Natural killer cell treated with Interleukin-12 subunit alpha and Interleukin-12 subunit beta and Interleukin-15 and Interleukin-18, amount 100 ng/mL, for 72 hours (primary cell): ENCODE measurements at regions not wholly inside any gene's neighbourhood (a gene's known extent, or its start where the extent isn't known, plus 50 kb on each side); places are given as distances from the start of the nearest gene placed in this dataset.

Experiments
- ATAC-seq, 2 donors: fragments of 150-1000 bp; cut with Tn5 transposase in 1 of 2; sonication (Bioruptor Pico), chemical (Tn5 transposase) in 1 of 2; 2 replicates each; pipeline ENCODE4 v1.10.0; 2021
- DNase-seq: peaks from one replicate; pipeline ENCODE4 v3.0.0; 2022; ENCODE audit warnings: low spot score
- H3K27ac Mint-ChIP-seq, 2 donors: 1 replicate in 1 of 2; 2 replicates in 1 of 2; pipeline ENCODE4 v1.8.0; 2022; ENCODE audit warnings: mixed read lengths in 2 of 2, mild to moderate bottlenecking in 1 of 2, moderate library complexity in 1 of 2
- H3K27me3 Mint-ChIP-seq, 2 donors: 1 replicate in 1 of 2; 2 replicates in 1 of 2; pipeline ENCODE4 v1.8.0; 2022; ENCODE audit warnings: mixed read lengths in 2 of 2
- H3K36me3 Mint-ChIP-seq: one replicate; pipeline ENCODE4 v1.8.0; 2022; ENCODE audit warnings: mixed read lengths
- H3K4me1 Mint-ChIP-seq, 2 donors: 1 replicate in 1 of 2; 2 replicates in 1 of 2; pipeline ENCODE4 v1.8.0; 2022; ENCODE audit warnings: low read depth in 2 of 2, mixed read lengths in 2 of 2, mild to moderate bottlenecking in 1 of 2
- H3K4me3 Mint-ChIP-seq: one replicate; pipeline ENCODE4 v1.8.0; 2022; ENCODE audit warnings: mixed read lengths
- H3K9me3 Mint-ChIP-seq: 2 replicates; pipeline ENCODE4 v1.8.0; 2022; ENCODE audit warnings: mixed read lengths

- Mint-ChIP-seq H3K4me1 (no peaks in the 10 kb centered on the region), H3K27me3 (peaks cover 8 to 28% of the 10 kb centered on the region in 2 donors), H3K27ac (no peak overlapping the region), H3K4me3 (no peak overlapping the region), H3K36me3 (no peaks in the 10 kb centered on the region), H3K9me3 (no peaks in the 10 kb centered on the region)
- no peak for ATAC-seq
- no peak for DNase-seq
These were observed 75.0 kb upstream of the HECTD2 start for GRCh38 chr10:91335147-91335546.

DNA sequence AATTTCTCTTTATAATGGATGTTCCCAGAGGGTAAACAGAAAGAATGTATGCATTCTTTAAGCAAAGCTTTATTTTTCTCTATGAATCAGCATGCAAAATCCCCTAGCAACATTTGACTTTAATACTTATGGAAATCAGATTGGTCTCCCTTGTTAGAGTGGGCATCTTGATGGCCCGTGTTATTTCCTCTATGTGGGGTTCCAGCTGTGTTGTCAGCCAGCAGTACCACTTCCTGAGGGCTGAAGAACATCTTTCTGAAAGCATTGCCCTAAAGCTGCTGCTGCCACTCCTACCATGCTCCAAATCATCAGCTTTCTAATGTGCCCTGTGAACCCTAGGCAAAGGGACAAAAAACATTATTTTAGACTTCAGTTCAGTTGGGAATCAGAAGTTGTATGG is 70.4 kb upstream of the HECTD2 start:
- DNase-seq, result no peak
- no peaks in the 10 kb centered on the region for H3K4me1 Mint-ChIP-seq
- peaks cover 8 to 21% of the 10 kb centered on the region in 2 donors for H3K27me3 Mint-ChIP-seq
- H3K4me3 Mint-ChIP-seq, result no peak overlapping the region
- no peaks in the 10 kb centered on the region for H3K36me3 Mint-ChIP-seq
- no peak for ATAC-seq
- H3K27ac Mint-ChIP-seq, result no peak overlapping the region
- no peaks in the 10 kb centered on the region for H3K9me3 Mint-ChIP-seq

GRCh38 chr10:91340613-91341362 is 69.4 kb upstream of the HECTD2 start:
- Mint-ChIP-seq H3K36me3 (no peaks in the 10 kb centered on the region), H3K9me3 (no peaks in the 10 kb centered on the region), H3K27me3 (peaks cover 4 to 16% of the 10 kb centered on the region in 2 donors), H3K4me1 (no peaks in the 10 kb centered on the region), H3K4me3 (no peak overlapping the region), H3K27ac (no peak overlapping the region)
- ATAC-seq (no peak), DNase-seq (no peak)

DNA sequence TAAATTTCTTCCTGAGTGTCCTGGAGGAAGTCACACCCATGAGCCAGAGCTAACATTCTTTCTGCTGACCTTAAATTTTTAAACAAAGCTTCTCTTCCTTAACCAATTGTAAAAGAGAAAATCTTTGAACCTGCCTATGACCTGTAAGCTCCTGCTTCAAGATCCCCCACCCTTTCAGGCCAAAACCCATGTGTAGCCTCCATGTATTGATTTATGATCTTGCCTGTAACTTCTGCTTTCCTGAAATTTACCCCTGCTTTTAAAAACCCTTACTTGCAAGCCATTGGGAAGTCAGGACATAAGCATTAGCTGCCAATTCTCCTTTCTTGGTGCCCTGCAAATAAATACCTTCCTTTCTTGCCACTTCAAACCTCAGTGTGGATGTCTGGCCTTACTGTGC is 68.5 kb upstream of the HECTD2 start:
- Mint-ChIP-seq H3K36me3 (no peaks in the 10 kb centered on the region), H3K4me3 (no peak overlapping the region), H3K27ac (no peak overlapping the region), H3K27me3 (peaks cover 4 to 16% of the 10 kb centered on the region in 2 donors), H3K4me1 (no peaks in the 10 kb centered on the region), H3K9me3 (no peaks in the 10 kb centered on the region)
- DNase-seq (no peak), ATAC-seq (no peak)

GRCh38 chr10:91343010-91343409 is 67.1 kb upstream of the HECTD2 start:
- H3K36me3 Mint-ChIP-seq, result no peaks in the 10 kb centered on the region
- DNase-seq (no peak), ATAC-seq (no peak)
- no peaks in the 10 kb centered on the region for H3K4me1 Mint-ChIP-seq
- peaks cover 4 to 16% of the 10 kb centered on the region in 2 donors for H3K27me3 Mint-ChIP-seq
- H3K27ac Mint-ChIP-seq, result no peak overlapping the region
- H3K9me3 Mint-ChIP-seq, result no peaks in the 10 kb centered on the region
- H3K4me3 Mint-ChIP-seq, result no peak overlapping the region

DNA sequence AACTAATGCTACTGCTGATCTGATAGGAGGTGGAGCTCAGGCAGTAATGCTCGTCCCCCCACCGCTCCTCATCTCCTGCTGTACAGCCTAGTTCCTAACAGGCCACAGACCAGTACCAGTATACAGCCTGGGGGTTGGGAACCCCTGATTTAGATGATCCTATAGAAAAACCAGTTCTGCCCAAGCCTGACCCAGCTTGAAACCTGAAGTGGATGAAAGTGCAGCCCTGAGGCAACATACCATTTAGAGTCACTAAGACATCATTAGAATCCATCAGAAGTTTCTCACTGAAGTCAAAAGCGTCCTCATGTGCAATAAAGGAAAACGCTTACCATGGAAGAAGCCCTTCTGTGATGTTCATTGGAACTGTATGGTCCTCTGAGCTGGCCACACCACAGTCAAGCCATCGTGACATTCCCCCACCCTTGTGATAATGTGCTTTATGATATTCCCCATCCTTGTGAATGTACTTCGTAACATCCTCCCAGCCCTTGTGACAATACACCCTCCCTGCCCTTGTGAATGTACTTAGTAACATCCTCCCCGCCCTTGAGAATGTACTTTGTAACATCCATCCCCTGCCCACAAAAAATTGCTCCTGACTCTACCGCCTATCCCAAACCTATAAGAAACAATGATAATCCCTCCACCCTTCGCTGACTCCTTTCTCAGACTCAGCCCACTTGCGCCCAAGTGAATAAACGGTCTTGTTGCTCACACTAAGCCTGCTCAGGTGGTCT is 65.9 kb upstream of the HECTD2 start:
- no peak overlapping the region for H3K4me3 Mint-ChIP-seq
- H3K27me3 Mint-ChIP-seq, result peaks cover 7% of the 10 kb centered on the region in 2 donors
- DNase-seq (no peak), ATAC-seq (no peak)
- H3K4me1 Mint-ChIP-seq, result no peaks in the 10 kb centered on the region
- no peaks in the 10 kb centered on the region for H3K36me3 Mint-ChIP-seq
- H3K27ac Mint-ChIP-seq, result no peak overlapping the region
- H3K9me3 Mint-ChIP-seq, result no peaks in the 10 kb centered on the region

DNA sequence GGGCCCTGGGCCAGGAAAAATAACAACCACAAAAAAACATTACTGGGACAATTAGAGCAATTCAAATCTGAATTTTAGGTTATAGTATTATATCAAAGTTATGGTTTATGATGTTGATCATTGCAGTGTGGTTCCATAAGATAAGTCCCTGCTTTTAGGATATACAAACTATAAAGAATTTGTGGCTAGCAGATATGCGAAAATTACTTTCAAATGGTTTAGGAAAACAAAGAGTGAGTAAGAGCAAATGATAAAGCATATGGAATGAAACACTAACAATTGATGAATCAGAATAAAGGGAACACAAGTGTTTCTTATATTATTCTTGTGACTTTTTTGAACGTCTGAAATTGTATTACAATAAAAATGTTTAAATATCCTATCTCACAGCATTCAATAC is 64.4 kb upstream of the HECTD2 start:
- ATAC-seq, result no peak
- peaks cover 7% of the 10 kb centered on the region in 2 donors for H3K27me3 Mint-ChIP-seq
- H3K4me3 Mint-ChIP-seq, result no peak overlapping the region
- no peaks in the 10 kb centered on the region for H3K36me3 Mint-ChIP-seq
- no peak overlapping the region for H3K27ac Mint-ChIP-seq
- no peaks in the 10 kb centered on the region for H3K9me3 Mint-ChIP-seq
- H3K4me1 Mint-ChIP-seq, result no peaks in the 10 kb centered on the region
- DNase-seq, result no peak

GRCh38 chr10:91347529-91347928 is 62.6 kb upstream of the HECTD2 start:
- DNase-seq (no peak), ATAC-seq (no peak)
- Mint-ChIP-seq H3K9me3 (no peaks in the 10 kb centered on the region), H3K4me1 (no peaks in the 10 kb centered on the region), H3K4me3 (no peak overlapping the region), H3K36me3 (no peaks in the 10 kb centered on the region), H3K27ac (no peak overlapping the region), H3K27me3 (peaks cover 5 to 9% of the 10 kb centered on the region in 2 donors)

DNA sequence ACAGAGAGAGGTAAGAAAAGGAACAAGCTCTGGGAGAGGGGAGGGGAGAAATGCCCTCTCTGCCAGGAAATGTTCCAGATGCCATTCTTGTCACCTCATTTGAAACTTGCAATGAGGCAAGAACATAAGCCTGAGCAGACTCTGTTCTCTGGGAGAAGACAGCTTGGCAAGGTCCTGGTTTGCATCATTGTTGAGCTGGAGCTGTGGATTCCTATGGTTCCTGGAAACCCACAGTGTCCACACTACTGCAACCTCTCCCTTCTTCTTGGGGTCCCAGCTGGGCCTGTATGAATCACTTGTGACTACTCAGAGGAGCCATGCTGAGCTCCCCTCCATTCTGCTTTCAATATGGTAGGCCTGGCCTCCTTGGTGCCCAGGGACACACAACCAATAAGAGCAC is 60.8 kb upstream of the HECTD2 start:
- peaks cover 6 to 22% of the 10 kb centered on the region in 2 donors for H3K27me3 Mint-ChIP-seq
- ATAC-seq (no peak), DNase-seq (no peak)
- H3K27ac Mint-ChIP-seq, result no peak overlapping the region
- H3K4me3 Mint-ChIP-seq, result no peak overlapping the region
- H3K36me3 Mint-ChIP-seq, result no peaks in the 10 kb centered on the region
- no peaks in the 10 kb centered on the region for H3K9me3 Mint-ChIP-seq
- H3K4me1 Mint-ChIP-seq, result no peaks in the 10 kb centered on the region

DNA sequence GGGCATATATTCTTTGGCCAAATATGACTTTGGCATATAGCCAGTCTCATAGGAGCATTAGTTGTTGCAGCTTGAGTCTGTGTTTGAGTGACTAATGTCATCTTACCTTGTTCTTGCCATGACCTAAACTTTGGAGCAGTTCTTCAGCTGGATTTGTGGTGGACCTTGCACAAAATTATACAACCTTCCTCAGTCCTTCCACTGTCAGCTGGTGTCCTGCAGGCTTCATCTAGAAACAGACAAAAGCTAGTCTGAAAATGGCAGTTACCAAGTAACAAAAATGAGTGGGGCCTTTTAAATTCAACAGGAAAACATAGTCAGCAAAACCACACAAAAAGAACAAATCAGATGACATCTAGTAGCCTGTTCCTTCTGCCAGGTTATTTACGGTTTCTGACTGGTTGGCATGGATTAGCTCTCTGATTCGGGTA is 59.5 kb upstream of the HECTD2 start:
- DNase-seq (no peak), ATAC-seq (no peak)
- Mint-ChIP-seq H3K36me3 (no peaks in the 10 kb centered on the region), H3K4me1 (no peaks in the 10 kb centered on the region), H3K9me3 (no peaks in the 10 kb centered on the region), H3K4me3 (no peak overlapping the region), H3K27me3 (peaks cover 6 to 34% of the 10 kb centered on the region in 2 donors), H3K27ac (no peak overlapping the region)

DNA sequence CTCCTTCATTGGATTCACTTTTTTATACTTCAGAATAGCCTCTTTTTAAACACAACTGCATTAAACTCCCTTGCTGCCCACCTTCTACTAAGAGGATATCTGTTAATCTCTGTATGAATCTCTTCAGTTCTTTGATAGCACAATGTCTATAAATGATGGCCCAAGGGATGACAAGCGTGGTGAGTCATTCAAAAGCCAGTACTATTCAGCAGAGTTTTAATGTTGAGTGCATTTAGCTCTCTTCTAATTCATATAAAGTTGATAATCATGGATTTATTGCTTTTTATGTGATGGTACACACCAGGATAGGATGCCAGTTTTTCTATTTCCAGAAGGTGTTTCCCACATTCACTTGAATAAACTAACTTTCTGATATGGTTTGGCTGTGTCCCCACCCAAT is 57.4 kb upstream of the HECTD2 start:
- no peaks in the 10 kb centered on the region for H3K4me1 Mint-ChIP-seq

DNA sequence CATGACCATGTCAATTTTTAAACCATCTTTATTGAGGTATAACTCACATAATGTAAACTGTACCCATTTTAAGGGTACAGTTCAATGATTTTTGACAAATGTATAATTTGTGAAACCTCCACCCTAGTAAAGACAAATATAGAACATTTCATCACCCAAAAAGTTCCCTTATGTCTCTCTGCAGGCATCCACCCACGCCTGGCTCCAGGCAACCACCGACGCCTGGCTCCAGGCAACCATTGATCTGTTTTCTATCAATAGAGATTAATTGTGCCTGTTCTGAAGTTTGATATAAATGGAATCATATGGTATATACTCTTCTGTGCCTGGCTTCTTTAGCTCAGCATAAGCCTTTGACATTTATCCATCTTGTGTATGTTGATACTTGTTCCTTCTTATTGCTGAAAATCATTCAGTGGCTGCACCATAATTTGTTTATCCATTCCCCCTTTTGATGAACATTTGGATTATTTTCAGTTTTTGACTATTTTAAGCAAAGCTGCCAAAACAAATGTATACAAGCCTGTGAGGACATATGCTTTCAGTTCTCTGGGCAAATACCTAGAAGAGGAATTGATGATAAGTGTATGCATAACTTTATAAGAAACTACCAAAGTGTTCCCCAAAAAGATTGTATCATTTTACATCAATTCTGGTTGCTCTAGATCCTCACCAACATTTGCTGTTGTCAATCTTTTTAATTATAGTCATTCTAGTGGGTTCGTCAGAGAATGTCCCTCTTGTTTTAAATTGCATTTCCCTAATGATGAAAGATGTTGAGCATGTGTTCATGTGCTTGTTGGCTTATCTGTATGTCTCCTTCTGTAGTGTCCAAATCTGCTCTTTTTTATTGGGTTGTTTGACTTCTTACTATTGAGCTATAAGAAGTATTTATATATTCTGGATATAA is 55.7 kb upstream of the HECTD2 start:
- no peak overlapping the region for H3K4me3 Mint-ChIP-seq
- DNase-seq, result no peak
- H3K9me3 Mint-ChIP-seq, result no peaks in the 10 kb centered on the region
- H3K27me3 Mint-ChIP-seq, result peaks cover 8 to 53% of the 10 kb centered on the region in 2 donors
- no peak overlapping the region for H3K27ac Mint-ChIP-seq
- H3K4me1 Mint-ChIP-seq, result no peaks in the 10 kb centered on the region
- H3K36me3 Mint-ChIP-seq, result no peaks in the 10 kb centered on the region
- ATAC-seq, result no peak

More for the DNA sequence above, 57.4 kb upstream of the HECTD2 start:
- no peaks in the 10 kb centered on the region for H3K36me3 Mint-ChIP-seq
- no peaks in the 10 kb centered on the region for H3K9me3 Mint-ChIP-seq
- DNase-seq (no peak), ATAC-seq (no peak)
- no peak overlapping the region for H3K27ac Mint-ChIP-seq
- H3K27me3 Mint-ChIP-seq, result peaks cover 8 to 49% of the 10 kb centered on the region in 2 donors
- no peak overlapping the region for H3K4me3 Mint-ChIP-seq

- Mint-ChIP-seq H3K9me3 (no peaks in the 10 kb centered on the region), H3K4me3 (no peak overlapping the region), H3K4me1 (no peaks in the 10 kb centered on the region), H3K27me3 (peaks cover 14 to 66% of the 10 kb centered on the region in 2 donors), H3K27ac (no peak overlapping the region), H3K36me3 (no peaks in the 10 kb centered on the region)
- ATAC-seq (no peak), DNase-seq (no peak)
These were observed 54.1 kb upstream of the HECTD2 start for GRCh38 chr10:91355998-91356397.

DNA sequence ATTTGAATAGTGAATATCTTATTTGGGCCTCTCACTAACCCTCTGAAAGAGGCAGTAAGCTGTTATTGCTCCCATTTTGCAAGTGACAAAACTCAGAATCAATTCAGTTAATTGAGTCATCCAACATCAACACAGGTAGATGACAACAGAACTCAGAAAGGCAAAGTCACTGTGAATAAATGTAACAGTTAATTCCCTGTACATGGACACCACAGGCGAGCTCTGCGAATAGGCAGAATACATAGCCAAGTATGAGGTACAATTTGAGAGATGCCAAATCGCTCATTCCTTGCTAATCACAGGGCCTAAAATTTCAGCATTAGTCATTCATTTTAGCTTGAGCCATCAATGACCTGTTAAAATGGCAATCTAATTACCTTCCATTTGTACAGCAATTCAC is 52.6 kb upstream of the HECTD2 start:
- DNase-seq (no peak), ATAC-seq (no peak)
- H3K4me3 Mint-ChIP-seq, result no peak overlapping the region
- peaks cover 26 to 73% of the 10 kb centered on the region in 2 donors for H3K27me3 Mint-ChIP-seq
- no peak overlapping the region for H3K27ac Mint-ChIP-seq
- H3K4me1 Mint-ChIP-seq, result no peaks in the 10 kb centered on the region
- H3K36me3 Mint-ChIP-seq, result no peaks in the 10 kb centered on the region
- H3K9me3 Mint-ChIP-seq, result no peaks in the 10 kb centered on the region
